ENCODE measurements at regions not wholly inside any gene's neighbourhood (a gene's known extent, or its start where the extent isn't known, plus 50 kb on each side); places are given as distances from the start of the nearest gene placed in this dataset.
"Not testable (repeated sequence)": the region's sequence is repeated elsewhere in the genome, so short reads cannot be mapped to it uniquely, and the experiment has no call there.

GRCh38 chr17:30731210-30732132, 93.0 kb downstream of the CRLF3 start:
- TF ChIP-seq POLR2A (IDR thresholded peaks at IDR 0.05; ENCODE audit: low read depth, low read length) = peak; percentile 55
- DNase-seq (ENCODE audit: insufficient read length, low spot score) = not testable (repeated sequence)
- FAIRE-seq = peak; percentile 20

- not testable (repeated sequence) for FAIRE-seq
Observed at GRCh38 chr17:30730837-30731209, 93.7 kb downstream of the CRLF3 start.

GRCh38 chr17:30730171-30730836, 94.2 kb downstream of the CRLF3 start:
- DNase-seq (ENCODE audit: insufficient read length, low spot score); FAIRE-seq: not testable (repeated sequence)

More at GRCh38 chr17:30730837-30731209, 93.7 kb downstream of the CRLF3 start:
- DNase-seq (ENCODE audit: insufficient read length, low spot score) = not testable (repeated sequence)

GRCh38 chr17:30729471-30730170, 94.9 kb downstream of the CRLF3 start:
- DNase-seq (ENCODE audit: insufficient read length, low spot score); FAIRE-seq: not testable (repeated sequence)

GRCh38 chr17:30727517-30727916, 97.0 kb downstream of the CRLF3 start:
- DNase-seq (ENCODE audit: insufficient read length, low spot score); FAIRE-seq: not testable (repeated sequence)

- not testable (repeated sequence) for FAIRE-seq; DNase-seq (ENCODE audit: insufficient read length, low spot score)
Observed at GRCh38 chr17:30726734-30727133, 97.8 kb downstream of the CRLF3 start.

- FAIRE-seq = not testable (repeated sequence)
Observed at GRCh38 chr17:30726310-30726709, 98.2 kb downstream of the CRLF3 start.

GRCh38 chr17:30724034-30724650, 100.3 kb downstream of the CRLF3 start:
- DNase-seq (ENCODE audit: insufficient read length, low spot score); FAIRE-seq: not testable (repeated sequence)

More at GRCh38 chr17:30726310-30726709, 98.2 kb downstream of the CRLF3 start:
- DNase-seq (ENCODE audit: insufficient read length, low spot score) = not testable (repeated sequence)

- not testable (repeated sequence) for FAIRE-seq
Observed at GRCh38 chr17:30722114-30722780, 102.2 kb downstream of the CRLF3 start.

GRCh38 chr17:30720971-30721370, 103.5 kb downstream of the CRLF3 start:
- DNase-seq (ENCODE audit: insufficient read length, low spot score); FAIRE-seq: not testable (repeated sequence)

More at GRCh38 chr17:30722114-30722780, 102.2 kb downstream of the CRLF3 start:
- not testable (repeated sequence) for DNase-seq (ENCODE audit: insufficient read length, low spot score)

- no peak for FAIRE-seq
- no peak for DNase-seq (ENCODE audit: insufficient read length, low spot score)
- no peak for TF ChIP-seq POLR2A (IDR thresholded peaks at IDR 0.05; ENCODE audit: low read depth, low read length)
Observed at GRCh38 chr17:30720013-30720471, 104.5 kb downstream of the CRLF3 start.

GRCh38 chr17:30719131-30719973, 105.1 kb downstream of the CRLF3 start:
- not testable (repeated sequence) for FAIRE-seq; DNase-seq (ENCODE audit: insufficient read length, low spot score)

- DNase-seq (ENCODE audit: insufficient read length, low spot score); FAIRE-seq: not testable (repeated sequence)
Observed at GRCh38 chr17:30718691-30719090, 105.8 kb downstream of the CRLF3 start.

- not testable (repeated sequence) for FAIRE-seq
Observed at GRCh38 chr17:30718099-30718447, 106.4 kb downstream of the CRLF3 start.

More at GRCh38 chr17:30718099-30718447, 106.4 kb downstream of the CRLF3 start:
- DNase-seq (ENCODE audit: insufficient read length, low spot score) = not testable (repeated sequence)

Data from H54 (cell line).